AG09309 (cell line): ENCODE measurements at regions not wholly inside any gene's neighbourhood (a gene's known extent, or its start where the extent isn't known, plus 50 kb on each side); places are given as distances from the start of the nearest gene placed in this dataset.

Source experiments
- DNase-seq: peaks from one replicate; pipeline ENCODE4 v3.0.0-alpha.2; 2010; ENCODE audit warnings: low read depth
- H3K4me3 ChIP-seq: 2 replicates; pipeline ENCODE4 v1.5.1; 2011; ENCODE audit warnings: mild to moderate bottlenecking, low read depth, low read length, moderate library complexity; ENCODE audit not compliant: control insufficient read depth
- CTCF ChIP-seq: IDR thresholded peaks from 2 replicates; pipeline ENCODE4 v1.5.1; 2011; ENCODE audit warnings: mild to moderate bottlenecking, low read depth, low read length, inconsistent platforms; ENCODE audit not compliant: insufficient read depth, control insufficient read depth; ENCODE audit errors: missing control alignments

GRCh38 chr2:220981926-220982325, 590.2 kb downstream of the EPHA4 start:
- no peak for DNase-seq
- no peak for TF ChIP-seq CTCF
- H3K4me3 ChIP-seq: no peak overlapping the region

- H3K4me3 ChIP-seq: no peak overlapping the region
- TF ChIP-seq CTCF: no peak
- no peak for DNase-seq
These were observed 586.5 kb downstream of the EPHA4 start for GRCh38 chr2:220985561-220985960.

DNA sequence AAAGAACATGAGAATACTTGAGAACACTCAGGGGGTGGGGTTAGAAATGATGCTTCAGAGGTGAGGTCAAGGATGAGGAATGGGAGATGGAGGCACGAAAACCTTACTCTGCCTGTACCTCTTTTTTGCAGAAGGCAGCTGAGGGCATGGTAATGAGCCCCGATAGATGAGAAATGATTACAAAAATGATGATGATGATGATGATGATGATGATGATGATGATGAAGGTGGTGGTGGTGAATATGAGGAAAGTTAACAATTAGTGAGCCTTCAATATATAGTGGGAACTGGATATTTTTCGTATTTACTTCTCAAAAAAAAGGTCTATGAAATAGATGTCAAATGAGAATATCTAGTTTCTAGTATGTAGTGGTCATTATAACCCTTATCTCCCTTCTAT, 584.3 kb downstream of the EPHA4 start:
- DNase-seq: no peak
- TF ChIP-seq CTCF: no peak
- no peak overlapping the region for H3K4me3 ChIP-seq

DNA sequence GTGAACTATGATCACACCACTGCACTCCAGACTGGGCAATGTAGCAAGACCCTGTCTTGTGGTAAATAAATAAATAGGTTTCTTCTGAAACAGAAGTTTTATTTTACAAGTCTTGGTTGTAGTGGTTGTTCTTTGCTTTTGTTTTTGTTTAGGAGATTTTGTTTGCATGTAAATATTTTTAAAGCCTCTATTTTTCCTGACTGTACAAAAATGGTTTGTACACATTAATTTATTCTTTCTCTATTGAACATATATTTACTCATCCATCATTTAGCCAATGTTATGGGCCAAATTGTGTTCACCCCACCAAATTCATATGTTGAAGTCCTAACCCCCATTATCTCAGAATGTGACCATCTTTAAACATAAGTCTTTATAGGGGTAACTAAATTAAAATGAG, 580.1 kb downstream of the EPHA4 start:
- DNase-seq: no peak
- H3K4me3 ChIP-seq: no peak overlapping the region
- TF ChIP-seq CTCF: no peak

- H3K4me3 ChIP-seq: no peak overlapping the region
- no peak for TF ChIP-seq CTCF
- DNase-seq: no peak
These were observed 577.3 kb downstream of the EPHA4 start for GRCh38 chr2:220994846-220995245.

DNA sequence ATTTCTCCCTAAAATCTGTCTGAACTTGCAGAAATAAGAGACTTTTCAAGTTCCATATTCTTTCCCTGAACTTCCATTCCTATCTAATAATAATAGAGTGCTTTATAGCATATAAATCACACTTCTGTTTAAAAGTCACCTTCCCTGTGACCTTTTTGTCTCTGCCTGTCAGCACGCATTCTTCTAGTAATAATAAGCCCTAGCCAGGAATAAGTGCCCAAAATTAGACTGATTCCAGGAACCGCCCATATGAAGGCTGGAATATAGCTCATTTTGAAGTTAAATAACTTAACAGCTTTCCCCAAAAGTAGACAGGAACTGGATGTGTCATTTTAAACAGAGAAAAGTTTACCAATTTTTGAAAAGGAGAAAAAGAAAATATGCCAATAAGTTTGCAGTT, 576.5 kb downstream of the EPHA4 start:
- no peak for DNase-seq
- TF ChIP-seq CTCF: no peak
- H3K4me3 ChIP-seq: no peak overlapping the region

GRCh38 chr2:220998156-220998555, 573.9 kb downstream of the EPHA4 start:
- no peak for DNase-seq
- no peak overlapping the region for H3K4me3 ChIP-seq
- no peak for TF ChIP-seq CTCF
